Gastroesophageal sphincter (tissue), 3 donors: ENCODE measurements at regions not wholly inside any gene's neighbourhood (a gene's known extent, or its start where the extent isn't known, plus 50 kb on each side); places are given as distances from the start of the nearest gene placed in this dataset.

Experiments used
- CTCF ChIP-seq, 4 experiments: fragments of 200-600 bp in 2 of 4; fragments of 450-650 bp in 2 of 4; sonication (generic) in 1 of 4; IDR thresholded peaks; one replicate each; pipeline ENCODE4 v1.5.1; 2017 to 2019; ENCODE audit warnings: antibody characterized with exemption in 4 of 4, mild to moderate bottlenecking in 2 of 4, moderate library complexity in 2 of 4
- EP300 ChIP-seq: sonication (generic); formaldehyde crosslinking; IDR thresholded peaks from one replicate; pipeline ENCODE4 v1.6.1; 2017; ENCODE audit warnings: antibody characterized with exemption, mild to moderate bottlenecking

GRCh38 chr18:8890957-8891464, 185.7 kb downstream of the MTCL1 start:
- TF ChIP-seq EP300 (no peak), CTCF (IDR thresholded peaks at IDR 0.05) (no peak)
